GM18511 (cell line): ENCODE measurements at regions not wholly inside any gene's neighbourhood (a gene's known extent, or its start where the extent isn't known, plus 50 kb on each side); places are given as distances from the start of the nearest gene placed in this dataset.

Experiments
- ATAC-seq: cut with Tn5 transposase; IDR thresholded peaks from one replicate; pipeline ENCODE4 v1.9.1; 2021; ENCODE audit warnings: mild to moderate bottlenecking, moderate library complexity; ENCODE audit not compliant: unreplicated experiment

- no peak for ATAC-seq
These were observed 1632.7 kb downstream of the OTOL1 start for GRCh38 chr3:163129287-163129686.

GRCh38 chr3:163126115-163126514 lies 1629.5 kb downstream of the OTOL1 start:
- ATAC-seq = no peak
